ENCODE measurements at regions not wholly inside any gene's neighbourhood (a gene's known extent, or its start where the extent isn't known, plus 50 kb on each side); places are given as distances from the start of the nearest gene placed in this dataset.

DNA sequence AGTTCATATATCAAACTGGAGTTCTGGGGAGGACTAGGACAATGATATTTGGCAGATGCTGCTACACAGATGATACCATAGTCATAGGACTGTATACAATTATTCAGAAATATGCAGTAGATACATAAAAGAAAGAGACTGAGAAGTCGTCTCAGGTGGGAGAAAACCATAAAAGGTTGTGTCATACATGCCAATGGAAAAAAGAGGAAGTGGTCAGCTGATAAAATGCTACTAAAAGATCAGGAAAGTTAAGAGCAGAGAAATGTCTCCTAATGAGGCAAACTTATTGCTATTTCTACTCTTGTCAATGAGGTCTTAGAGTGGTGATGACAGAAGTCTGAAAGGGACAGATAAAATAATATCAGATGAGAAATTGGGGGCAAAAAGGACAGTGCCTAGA is 407.6 kb downstream of the COL12A1 start:
- DNase-seq (ENCODE audit: low spot score): no peak
- H3K36me3 ChIP-seq: no peaks in the 10 kb centered on the region
- TF ChIP-seq, protein P1, sequence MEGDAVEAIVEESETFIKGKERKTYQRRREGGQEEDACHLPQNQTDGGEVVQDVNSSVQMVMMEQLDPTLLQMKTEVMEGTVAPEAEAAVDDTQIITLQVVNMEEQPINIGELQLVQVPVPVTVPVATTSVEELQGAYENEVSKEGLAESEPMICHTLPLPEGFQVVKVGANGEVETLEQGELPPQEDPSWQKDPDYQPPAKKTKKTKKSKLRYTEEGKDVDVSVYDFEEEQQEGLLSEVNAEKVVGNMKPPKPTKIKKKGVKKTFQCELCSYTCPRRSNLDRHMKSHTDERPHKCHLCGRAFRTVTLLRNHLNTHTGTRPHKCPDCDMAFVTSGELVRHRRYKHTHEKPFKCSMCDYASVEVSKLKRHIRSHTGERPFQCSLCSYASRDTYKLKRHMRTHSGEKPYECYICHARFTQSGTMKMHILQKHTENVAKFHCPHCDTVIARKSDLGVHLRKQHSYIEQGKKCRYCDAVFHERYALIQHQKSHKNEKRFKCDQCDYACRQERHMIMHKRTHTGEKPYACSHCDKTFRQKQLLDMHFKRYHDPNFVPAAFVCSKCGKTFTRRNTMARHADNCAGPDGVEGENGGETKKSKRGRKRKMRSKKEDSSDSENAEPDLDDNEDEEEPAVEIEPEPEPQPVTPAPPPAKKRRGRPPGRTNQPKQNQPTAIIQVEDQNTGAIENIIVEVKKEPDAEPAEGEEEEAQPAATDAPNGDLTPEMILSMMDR (IDR thresholded peaks at IDR 0.05): no peak

DNA sequence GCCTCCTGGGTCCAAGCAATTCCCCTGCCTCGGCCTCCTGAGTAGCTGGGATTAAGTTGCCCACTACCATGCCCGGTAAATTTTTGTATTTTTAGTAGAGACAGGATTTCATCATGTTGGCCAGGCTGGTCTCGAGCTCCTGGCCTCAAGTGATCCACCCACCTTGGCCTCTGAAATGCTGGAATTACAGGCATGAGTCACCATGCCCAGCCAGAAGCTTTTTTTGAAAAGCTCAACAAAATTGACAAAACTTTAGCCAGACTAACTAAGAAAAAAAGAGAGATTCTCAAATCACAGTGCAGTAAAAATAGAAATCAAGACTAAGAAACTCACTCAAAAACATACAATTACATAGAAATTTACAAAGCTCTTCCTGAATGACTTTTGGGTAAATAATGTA is 420.6 kb downstream of the COL12A1 start:
- Histone ChIP-seq H3K4me3 (no peak overlapping the region), H3K27ac (no peak overlapping the region), H3K27me3 (no peaks in the 10 kb centered on the region), H3K4me1 (no peaks in the 10 kb centered on the region), H3K9me3 (no peaks in the 10 kb centered on the region), H3K36me3 (no peaks in the 10 kb centered on the region)
- DNase-seq (ENCODE audit: low spot score): no peak
- TF ChIP-seq, protein P1 (IDR thresholded peaks at IDR 0.05): no peak

More for the DNA sequence above, 407.6 kb downstream of the COL12A1 start:
- Histone ChIP-seq H3K4me1 (no peaks in the 10 kb centered on the region), H3K9me3 (peaks cover 0 to 10% of the 10 kb centered on the region in 2 donors), H3K27me3 (no peaks in the 10 kb centered on the region), H3K4me3 (no peak overlapping the region), H3K27ac (no peak overlapping the region)

DNA sequence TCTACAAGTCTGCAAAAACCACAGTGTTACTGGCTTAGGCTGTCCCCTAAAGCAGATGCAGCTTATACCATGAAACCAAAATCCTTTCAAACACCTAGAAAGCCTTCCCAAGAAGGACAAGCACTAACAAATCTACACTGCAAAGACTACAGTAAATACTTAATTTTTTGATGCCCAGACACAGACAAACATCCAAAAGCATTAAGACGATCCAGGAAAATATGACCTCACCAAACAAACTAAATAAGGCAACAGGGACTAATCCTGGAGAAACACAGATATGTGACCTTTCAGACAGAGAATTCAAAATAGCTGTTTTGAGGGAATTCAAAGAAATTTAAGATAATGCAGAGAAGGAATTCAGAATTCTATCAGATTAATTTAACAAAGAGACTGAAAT is 423.5 kb downstream of the COL12A1 start:
- Histone ChIP-seq H3K36me3 (no peaks in the 10 kb centered on the region), H3K9me3 (no peaks in the 10 kb centered on the region), H3K27me3 (no peaks in the 10 kb centered on the region), H3K27ac (no peak overlapping the region), H3K4me3 (no peak overlapping the region), H3K4me1 (no peaks in the 10 kb centered on the region)
- no peak for DNase-seq (ENCODE audit: low spot score)
- TF ChIP-seq, protein P1 (IDR thresholded peaks at IDR 0.05): no peak

DNA sequence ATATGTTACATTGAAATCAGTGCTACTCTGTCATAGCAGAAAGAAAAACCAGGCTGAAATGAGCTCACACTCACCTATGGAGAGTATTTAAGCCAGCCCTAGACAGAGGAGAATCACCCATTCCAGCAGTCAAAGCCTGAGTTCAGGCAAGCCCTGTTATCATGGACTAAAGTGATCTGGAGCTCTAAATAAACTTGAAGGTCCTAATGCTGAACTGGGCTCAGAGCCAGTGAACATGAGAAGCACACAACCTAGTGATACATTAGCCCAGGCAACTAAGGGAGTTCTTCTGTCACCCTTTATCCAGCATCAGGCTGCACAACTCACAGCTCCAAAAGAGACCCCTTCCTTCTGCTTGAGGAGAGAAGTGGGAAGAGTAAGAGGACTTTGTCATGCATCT is 425.0 kb downstream of the COL12A1 start:
- TF ChIP-seq, protein P1 (IDR thresholded peaks at IDR 0.05): no peak
- no peak for DNase-seq (ENCODE audit: low spot score)
- no peaks in the 10 kb centered on the region for H3K27me3 ChIP-seq
- no peak overlapping the region for H3K4me3 ChIP-seq
- no peak overlapping the region for H3K27ac ChIP-seq
- no peaks in the 10 kb centered on the region for H3K36me3 ChIP-seq
- H3K9me3 ChIP-seq: no peaks in the 10 kb centered on the region
- H3K4me1 ChIP-seq: no peaks in the 10 kb centered on the region

DNA sequence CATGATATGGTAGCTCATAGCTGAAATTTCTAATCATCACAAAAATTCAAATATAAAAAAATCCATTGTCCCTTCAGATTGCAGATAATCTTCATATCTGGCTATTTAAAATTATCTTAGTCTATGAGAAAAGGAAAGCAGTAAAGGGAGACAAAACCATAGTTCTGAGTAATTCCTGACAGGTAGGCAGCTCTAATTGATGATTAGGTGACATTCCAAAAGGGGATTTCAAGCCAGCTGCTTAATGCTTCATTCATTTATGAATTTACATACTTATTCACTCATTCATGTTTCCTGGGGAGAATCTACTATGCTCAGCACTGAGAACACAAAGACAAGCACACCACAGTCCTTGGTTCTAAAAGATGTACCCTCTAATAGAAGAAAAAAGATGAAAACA is 437.1 kb downstream of the COL12A1 start:
- no peak overlapping the region for H3K4me3 ChIP-seq
- H3K36me3 ChIP-seq: no peaks in the 10 kb centered on the region
- H3K4me1 ChIP-seq: no peaks in the 10 kb centered on the region
- DNase-seq (ENCODE audit: low spot score): no peak
- H3K27me3 ChIP-seq: no peaks in the 10 kb centered on the region
- no peaks in the 10 kb centered on the region for H3K9me3 ChIP-seq
- H3K27ac ChIP-seq: no peak overlapping the region
- TF ChIP-seq, protein P1 (IDR thresholded peaks at IDR 0.05): no peak

DNA sequence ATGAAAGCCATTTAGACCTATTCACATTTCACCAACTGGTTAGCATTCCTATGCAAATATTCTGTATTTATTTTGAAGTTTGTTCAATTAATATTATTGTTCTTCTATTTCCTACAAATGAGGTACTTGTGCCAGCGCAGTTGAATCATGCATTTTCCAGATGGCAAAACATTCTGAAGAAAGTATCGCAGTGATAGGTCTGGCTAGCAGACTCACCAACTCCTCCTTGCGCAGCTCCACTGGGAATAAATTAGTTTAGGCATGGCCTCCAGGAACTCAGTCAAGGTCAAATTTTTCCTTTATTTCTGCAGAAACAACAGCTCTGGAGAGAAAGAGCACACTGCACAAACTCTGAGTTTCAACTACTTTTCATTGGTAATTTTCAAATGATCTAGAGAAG is 437.7 kb downstream of the COL12A1 start:
- DNase-seq (ENCODE audit: low spot score): no peak
- no peak overlapping the region for H3K27ac ChIP-seq
- no peaks in the 10 kb centered on the region for H3K9me3 ChIP-seq
- H3K36me3 ChIP-seq: no peaks in the 10 kb centered on the region
- TF ChIP-seq, protein P1 (IDR thresholded peaks at IDR 0.05): no peak
- H3K4me1 ChIP-seq: no peaks in the 10 kb centered on the region
- H3K27me3 ChIP-seq: no peaks in the 10 kb centered on the region
- H3K4me3 ChIP-seq: no peak overlapping the region
